ENCODE measurements at regions not wholly inside any gene's neighbourhood (a gene's known extent, or its start where the extent isn't known, plus 50 kb on each side); places are given as distances from the start of the nearest gene placed in this dataset.

DNA sequence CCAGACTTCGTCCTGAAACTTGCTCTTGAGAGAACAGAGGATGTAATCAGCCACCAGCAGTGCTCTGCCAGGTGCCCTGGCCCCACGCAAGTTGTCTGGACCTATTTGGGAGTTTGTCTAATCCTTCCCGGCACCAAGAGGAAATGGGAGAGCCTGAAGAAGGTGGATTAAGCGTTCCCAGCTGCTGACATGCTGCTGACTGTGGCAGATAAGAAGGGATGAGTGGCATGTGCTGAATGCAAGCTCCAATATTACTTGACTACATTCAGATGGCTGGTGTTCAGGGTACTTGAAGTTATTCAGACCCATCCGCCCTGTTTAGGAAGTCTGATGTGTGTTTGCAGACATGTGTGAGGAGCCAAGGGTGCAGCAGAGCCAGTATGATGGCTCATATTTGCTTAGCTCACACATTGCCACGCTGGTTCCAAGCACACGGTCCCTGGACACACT lies 440.6 kb upstream of the CCDC196 start:
- no peak overlapping the region for H3K4me2 ChIP-seq (ENCODE audit: low read length)
- no peak overlapping the region for H2AFZ ChIP-seq (ENCODE audit: low read depth, low read length)
- no peak overlapping the region for H3K9ac ChIP-seq (ENCODE audit: low read length)
- no peak overlapping the region for H3K4me3 ChIP-seq (ENCODE audit: low read length)
- no peaks in the 10 kb centered on the region for H3K9me3 ChIP-seq (ENCODE audit: insufficient read depth, low read length)
- no peak overlapping the region for H3K27ac ChIP-seq (ENCODE audit: low read length)
- no peaks in the 10 kb centered on the region for H4K20me1 ChIP-seq (ENCODE audit: insufficient read depth, low read length)
- peaks cover 17% of the 10 kb centered on the region for H3K27me3 ChIP-seq (ENCODE audit: low read depth, low read length)
- no peaks in the 10 kb centered on the region for H3K79me2 ChIP-seq (ENCODE audit: low read length)
- H3K4me1 ChIP-seq (ENCODE audit: low read length), result no peaks in the 10 kb centered on the region
- TF ChIP-seq, protein P1, sequence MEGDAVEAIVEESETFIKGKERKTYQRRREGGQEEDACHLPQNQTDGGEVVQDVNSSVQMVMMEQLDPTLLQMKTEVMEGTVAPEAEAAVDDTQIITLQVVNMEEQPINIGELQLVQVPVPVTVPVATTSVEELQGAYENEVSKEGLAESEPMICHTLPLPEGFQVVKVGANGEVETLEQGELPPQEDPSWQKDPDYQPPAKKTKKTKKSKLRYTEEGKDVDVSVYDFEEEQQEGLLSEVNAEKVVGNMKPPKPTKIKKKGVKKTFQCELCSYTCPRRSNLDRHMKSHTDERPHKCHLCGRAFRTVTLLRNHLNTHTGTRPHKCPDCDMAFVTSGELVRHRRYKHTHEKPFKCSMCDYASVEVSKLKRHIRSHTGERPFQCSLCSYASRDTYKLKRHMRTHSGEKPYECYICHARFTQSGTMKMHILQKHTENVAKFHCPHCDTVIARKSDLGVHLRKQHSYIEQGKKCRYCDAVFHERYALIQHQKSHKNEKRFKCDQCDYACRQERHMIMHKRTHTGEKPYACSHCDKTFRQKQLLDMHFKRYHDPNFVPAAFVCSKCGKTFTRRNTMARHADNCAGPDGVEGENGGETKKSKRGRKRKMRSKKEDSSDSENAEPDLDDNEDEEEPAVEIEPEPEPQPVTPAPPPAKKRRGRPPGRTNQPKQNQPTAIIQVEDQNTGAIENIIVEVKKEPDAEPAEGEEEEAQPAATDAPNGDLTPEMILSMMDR (IDR thresholded peaks at IDR 0.05; ENCODE audit: low read depth, low read length), result no peak
- TF ChIP-seq EZH2phosphoT487 (IDR thresholded peaks at IDR 0.05; ENCODE audit: low read depth), result no peak
- no peaks in the 10 kb centered on the region for H3K36me3 ChIP-seq (replicated peaks; ENCODE audit: low read depth, low read length)

DNA sequence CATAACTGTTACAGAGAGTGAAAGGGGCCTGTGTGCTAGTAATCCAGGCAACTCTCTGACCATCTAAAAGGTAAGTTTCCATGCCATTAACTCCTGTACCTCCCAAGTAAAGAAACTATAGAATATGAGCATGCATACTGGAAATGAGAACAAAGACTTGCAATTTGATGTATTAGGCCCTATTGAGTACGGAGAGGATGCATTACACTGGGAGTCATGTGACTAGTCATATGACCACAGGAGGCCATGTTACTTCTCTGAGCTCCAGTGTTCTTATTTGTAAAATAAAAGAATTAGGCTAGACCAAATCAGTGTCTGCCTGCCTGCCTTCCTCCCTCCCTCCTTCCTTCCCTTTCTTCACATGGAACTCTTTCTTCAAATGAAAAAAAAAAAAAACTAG lies 440.1 kb upstream of the CCDC196 start:
- Histone ChIP-seq H3K9ac (ENCODE audit: low read length) (no peak overlapping the region), H3K79me2 (ENCODE audit: low read length) (no peaks in the 10 kb centered on the region), H3K9me3 (ENCODE audit: insufficient read depth, low read length) (no peaks in the 10 kb centered on the region), H3K4me3 (ENCODE audit: low read length) (no peak overlapping the region), H2AFZ (ENCODE audit: low read depth, low read length) (no peak overlapping the region), H3K4me1 (ENCODE audit: low read length) (no peaks in the 10 kb centered on the region), H4K20me1 (ENCODE audit: insufficient read depth, low read length) (no peaks in the 10 kb centered on the region), H3K27ac (ENCODE audit: low read length) (no peak overlapping the region), H3K27me3 (ENCODE audit: low read depth, low read length) (peaks cover 21% of the 10 kb centered on the region), H3K36me3 (replicated peaks; ENCODE audit: low read depth, low read length) (no peaks in the 10 kb centered on the region), H3K4me2 (ENCODE audit: low read length) (no peak overlapping the region)
- TF ChIP-seq EZH2phosphoT487 (IDR thresholded peaks at IDR 0.05; ENCODE audit: low read depth), result no peak
- TF ChIP-seq, protein P1 (IDR thresholded peaks at IDR 0.05; ENCODE audit: low read depth, low read length), result no peak

DNA sequence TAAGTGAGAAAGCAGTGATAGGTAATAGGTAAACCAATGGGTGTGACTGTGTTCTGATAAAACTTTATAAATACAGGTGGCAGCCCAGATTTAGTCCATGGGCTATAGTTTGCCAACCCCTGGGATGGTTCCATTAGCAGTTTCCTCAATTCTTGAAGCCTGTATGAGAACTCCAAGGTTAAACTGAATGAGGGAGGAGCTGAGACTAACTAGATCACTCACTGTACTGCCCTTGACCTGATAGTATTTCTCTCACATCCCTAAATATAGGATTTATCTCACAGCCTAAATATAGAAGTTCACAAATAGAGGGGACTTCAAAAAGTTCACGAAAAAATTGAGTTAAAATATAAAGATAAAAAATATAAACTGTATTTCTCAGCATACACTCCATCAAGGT lies 439.6 kb upstream of the CCDC196 start:
- no peaks in the 10 kb centered on the region for H3K36me3 ChIP-seq (replicated peaks; ENCODE audit: low read depth, low read length)
- H2AFZ ChIP-seq (ENCODE audit: low read depth, low read length), result no peak overlapping the region
- H3K4me2 ChIP-seq (ENCODE audit: low read length), result no peak overlapping the region
- H3K27ac ChIP-seq (ENCODE audit: low read length), result no peak overlapping the region
- peaks cover 21% of the 10 kb centered on the region for H3K27me3 ChIP-seq (ENCODE audit: low read depth, low read length)
- no peak overlapping the region for H3K4me3 ChIP-seq (ENCODE audit: low read length)
- no peaks in the 10 kb centered on the region for H3K4me1 ChIP-seq (ENCODE audit: low read length)
- no peak overlapping the region for H3K9ac ChIP-seq (ENCODE audit: low read length)
- TF ChIP-seq EZH2phosphoT487 (IDR thresholded peaks at IDR 0.05; ENCODE audit: low read depth), result no peak
- TF ChIP-seq, protein P1 (IDR thresholded peaks at IDR 0.05; ENCODE audit: low read depth, low read length), result no peak
- no peaks in the 10 kb centered on the region for H3K79me2 ChIP-seq (ENCODE audit: low read length)
- no peaks in the 10 kb centered on the region for H4K20me1 ChIP-seq (ENCODE audit: insufficient read depth, low read length)
- H3K9me3 ChIP-seq (ENCODE audit: insufficient read depth, low read length), result no peaks in the 10 kb centered on the region

DNA sequence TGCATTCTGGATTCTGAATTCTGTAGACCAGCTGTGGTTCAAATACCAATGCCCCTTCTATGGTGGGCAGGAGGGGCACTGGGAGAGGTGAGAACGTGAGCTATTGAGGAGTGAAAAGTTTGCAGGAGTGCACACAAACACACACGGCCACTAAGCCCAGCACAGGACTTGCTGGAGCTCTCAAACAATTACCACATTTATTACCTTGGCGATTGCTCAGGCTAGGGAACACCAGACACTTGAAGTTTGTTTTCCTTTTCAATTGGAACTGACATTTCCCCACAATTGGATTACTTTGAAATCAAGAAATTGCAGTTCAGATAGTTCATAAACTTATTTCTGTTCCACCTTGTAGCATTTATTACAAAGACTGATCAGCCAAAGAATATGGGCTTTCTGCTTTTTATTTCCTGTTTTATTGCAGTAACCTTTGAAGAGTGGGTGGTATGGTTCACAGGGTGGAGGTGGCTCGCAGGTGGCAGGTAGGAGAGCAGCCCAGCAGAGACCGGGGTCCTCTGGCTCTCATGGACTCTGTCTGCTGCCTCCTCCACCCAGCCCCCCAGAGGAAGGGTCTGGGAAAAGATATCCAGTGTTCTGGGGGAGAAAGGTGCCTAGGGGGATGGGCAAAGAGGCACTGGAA lies 429.8 kb upstream of the CCDC196 start:
- Histone ChIP-seq H3K36me3 (replicated peaks; ENCODE audit: low read depth, low read length) (no peaks in the 10 kb centered on the region), H3K27me3 (ENCODE audit: low read depth, low read length) (no peaks in the 10 kb centered on the region), H3K4me1 (ENCODE audit: low read length) (no peaks in the 10 kb centered on the region), H2AFZ (ENCODE audit: low read depth, low read length) (no peak overlapping the region), H3K27ac (ENCODE audit: low read length) (no peak overlapping the region), H3K79me2 (ENCODE audit: low read length) (no peaks in the 10 kb centered on the region), H3K9me3 (ENCODE audit: insufficient read depth, low read length) (no peaks in the 10 kb centered on the region), H4K20me1 (ENCODE audit: insufficient read depth, low read length) (no peaks in the 10 kb centered on the region), H3K4me2 (ENCODE audit: low read length) (no peak overlapping the region), H3K4me3 (ENCODE audit: low read length) (no peak overlapping the region), H3K9ac (ENCODE audit: low read length) (no peak overlapping the region)
- TF ChIP-seq, protein P1 (IDR thresholded peaks at IDR 0.05; ENCODE audit: low read depth, low read length), result no peak
- no peak for TF ChIP-seq EZH2phosphoT487 (IDR thresholded peaks at IDR 0.05; ENCODE audit: low read depth)
